ENCODE measurements at regions not wholly inside any gene's neighbourhood (a gene's known extent, or its start where the extent isn't known, plus 50 kb on each side); places are given as distances from the start of the nearest gene placed in this dataset.

DNA sequence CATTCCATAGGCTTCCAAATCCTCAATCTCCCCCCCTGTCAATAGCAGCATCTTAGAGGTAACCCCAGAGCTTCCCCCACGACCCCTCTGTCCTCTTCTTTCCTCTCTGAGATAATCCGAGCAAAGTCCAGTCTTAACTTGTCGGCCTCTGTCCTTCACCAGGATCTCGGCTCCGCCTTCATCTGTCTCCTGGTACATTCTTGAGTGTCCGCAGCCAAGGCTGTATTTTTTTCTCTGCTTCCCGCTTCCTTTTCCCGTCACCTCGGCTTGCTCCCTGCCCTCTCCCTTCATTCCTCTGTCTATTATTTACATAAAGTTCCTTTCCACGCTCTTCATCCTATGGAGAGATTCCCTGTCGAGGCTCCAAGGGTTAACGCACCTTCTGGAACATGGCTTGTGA lies 153.9 kb upstream of the GSC start:
- Histone ChIP-seq H3K9ac (replicated peaks in 1 of 4; ENCODE audit: extremely low read depth in 1 of 4, low read depth in 3 of 4, low read length in 3 of 4) (no peak overlapping the region), H3K36me3 (ENCODE audit: control insufficient read depth in 2 of 4, insufficient read depth in 4 of 4, low read length in 3 of 4) (no peaks in the 10 kb centered on the region), H3K27me3 (replicated peaks in 1 of 4; ENCODE audit: control insufficient read depth in 3 of 4, extremely low read depth in 1 of 4, insufficient read depth in 3 of 4, low read length in 3 of 4) (no peaks in the 10 kb centered on the region), H3K27ac (ENCODE audit: low read depth, low read length) (no peak overlapping the region), H2BK12ac (ENCODE audit: low read depth, low read length) (no peak overlapping the region), H4K5ac (ENCODE audit: insufficient read length, low read depth, low read length) (no peak overlapping the region), H4K20me1 (replicated peaks in 1 of 2; ENCODE audit: control insufficient read depth in 1 of 2, insufficient read depth in 2 of 2, low read length in 2 of 2) (no peaks in the 10 kb centered on the region), H2BK20ac (ENCODE audit: low read length) (no peak overlapping the region), H3K9me3 (ENCODE audit: insufficient read depth in 2 of 2, low read depth in 1 of 2, low read length in 1 of 2) (no peaks in the 10 kb centered on the region), H3K4me2 (ENCODE audit: insufficient read depth in 1 of 2, low read depth in 2 of 2, low read length in 2 of 2) (no peak overlapping the region), H2AFZ (ENCODE audit: low read length) (no peak overlapping the region), H3K79me2 (ENCODE audit: control insufficient read depth in 1 of 2, insufficient read depth in 2 of 2, low read length in 2 of 2) (no peaks in the 10 kb centered on the region), H3K18ac (ENCODE audit: extremely low read depth, low read length) (no peak overlapping the region), H2BK5ac (ENCODE audit: low read depth, low read length) (no peak overlapping the region), H3K14ac (ENCODE audit: insufficient read length) (no peak overlapping the region), H4K8ac (ENCODE audit: extremely low read depth, insufficient read depth, low read length) (no peak overlapping the region), H2BK120ac (replicated peaks; ENCODE audit: low read depth, low read length) (no peak overlapping the region), H3K4me3 (ENCODE audit: extremely low read depth in 1 of 4, insufficient read depth in 2 of 4, low read depth in 3 of 4, low read length in 4 of 4) (no peak overlapping the region), H3K79me1 (ENCODE audit: low read depth, low read length) (no peaks in the 10 kb centered on the region), H3K4me1 (replicated peaks in 1 of 4; ENCODE audit: control insufficient read depth in 3 of 4, insufficient read depth in 4 of 4, low read length in 3 of 4) (no peaks in the 10 kb centered on the region), H3K4ac (replicated peaks; ENCODE audit: insufficient read length, low read depth, low read length) (no peak overlapping the region), H2AK5ac (ENCODE audit: low read depth, low read length) (no peak overlapping the region), H3K56ac (replicated peaks; ENCODE audit: insufficient read length, low read depth, low read length) (no peak overlapping the region), H2BK15ac (ENCODE audit: low read length) (no peak overlapping the region), H3K23ac (ENCODE audit: insufficient read length) (no peak overlapping the region), H3K23me2 (ENCODE audit: low read depth, low read length) (no peaks in the 10 kb centered on the region), H4K91ac (replicated peaks; ENCODE audit: insufficient read length, low read length) (no peak overlapping the region)
- ChIA-PET CTCF (ENCODE audit: partially characterized antibody) (interaction anchor here (1.0 kb wide), 1 partner anchor 59 kb away, joined by 3 read pairs; no protein-coding TSS in a partner anchor), POLR2A (ENCODE audit: partially characterized antibody) (no interaction called here)
- DNase-seq (ENCODE audit: low read depth in 1 of 2, low spot score in 2 of 2) (no peak), FAIRE-seq (no peak)
- TF ChIP-seq TAF7 (optimal IDR thresholded peaks at IDR 0.05; ENCODE audit: borderline replicate concordance, low read depth, low read length) (no peak), MAFK (IDR thresholded peaks at IDR 0.05; ENCODE audit: low read depth, low read length) (no peak), SP2 (IDR thresholded peaks at IDR 0.05; ENCODE audit: low read length) (no peak), SIRT6 (IDR thresholded peaks at IDR 0.05; ENCODE audit: low read length) (no peak), HDAC2 (IDR thresholded peaks at IDR 0.05; ENCODE audit: borderline replicate concordance in 1 of 2, low read depth in 2 of 2, low read length in 2 of 2) (no peak), RNF2 (IDR thresholded peaks at IDR 0.05; ENCODE audit: borderline replicate concordance, low read depth, low read length, missing control alignments, poor library complexity, severe bottlenecking) (no peak), KDM1A (IDR thresholded peaks at IDR 0.05; ENCODE audit: borderline replicate concordance, low read length) (no peak), SIX5 (IDR thresholded peaks at IDR 0.05; ENCODE audit: low read depth, low read length) (no peak), RBBP5 (IDR thresholded peaks at IDR 0.05; ENCODE audit: borderline replicate concordance, low read depth, low read length) (no peak), BRCA1 (IDR thresholded peaks at IDR 0.05; ENCODE audit: low read depth, low read length) (no peak), SP1 (IDR thresholded peaks at IDR 0.05; ENCODE audit: low read depth, low read length) (no peak)
- TF ChIP-seq, protein P1, sequence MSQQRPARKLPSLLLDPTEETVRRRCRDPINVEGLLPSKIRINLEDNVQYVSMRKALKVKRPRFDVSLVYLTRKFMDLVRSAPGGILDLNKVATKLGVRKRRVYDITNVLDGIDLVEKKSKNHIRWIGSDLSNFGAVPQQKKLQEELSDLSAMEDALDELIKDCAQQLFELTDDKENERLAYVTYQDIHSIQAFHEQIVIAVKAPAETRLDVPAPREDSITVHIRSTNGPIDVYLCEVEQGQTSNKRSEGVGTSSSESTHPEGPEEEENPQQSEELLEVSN (IDR thresholded peaks at IDR 0.05), result no peak
- WGBS, 2 experiments (ENCODE audit: extremely low coverage in 1 of 2, insufficient coverage in 1 of 2, insufficient read length in 1 of 2, insufficient replicate concordance in 2 of 2, low coverage in 1 of 2, low lambda C conversion rate in 2 of 2, missing lambda C conversion rate in 1 of 2), result 93% methylated on average over 12 of the region's 12 CpGs; no CpG with 5 or more reads in 1 of the 2 experiments

All from H1 (cell line).